Activated CD8-positive, alpha-beta memory T cell treated with anti-CD3 and anti-CD28 coated beads for 1 hour (primary cell): ENCODE measurements at regions not wholly inside any gene's neighbourhood (a gene's known extent, or its start where the extent isn't known, plus 50 kb on each side); places are given as distances from the start of the nearest gene placed in this dataset.

Experiments
- DNase-seq, 2 donors: peaks; one replicate each; pipeline ENCODE4 v3.0.0-alpha.2; 2020; ENCODE audit warnings: low read depth in 1 of 2; ENCODE audit errors: extremely low read depth in 1 of 2

DNA sequence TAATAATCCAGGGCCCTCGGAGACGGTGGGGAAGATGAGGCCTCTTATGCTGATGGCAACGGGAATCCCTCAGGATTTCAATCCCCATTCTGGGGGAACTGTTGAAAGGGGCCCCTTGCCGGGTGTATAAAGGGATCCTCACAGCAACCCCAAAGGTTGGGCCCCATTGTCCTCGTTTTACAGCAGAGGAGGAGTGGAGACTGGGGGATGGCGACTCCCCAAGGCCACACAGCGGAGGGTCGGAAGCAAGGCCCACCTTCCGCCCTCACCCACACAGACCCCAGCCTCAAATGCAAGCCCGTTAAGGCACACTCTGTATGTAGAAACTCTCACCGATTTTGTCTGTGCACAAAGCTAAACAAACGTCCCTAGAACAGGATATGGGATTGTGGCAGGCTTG, 327.9 kb upstream of the DIO3 start:
- DNase-seq: no peak

DNA sequence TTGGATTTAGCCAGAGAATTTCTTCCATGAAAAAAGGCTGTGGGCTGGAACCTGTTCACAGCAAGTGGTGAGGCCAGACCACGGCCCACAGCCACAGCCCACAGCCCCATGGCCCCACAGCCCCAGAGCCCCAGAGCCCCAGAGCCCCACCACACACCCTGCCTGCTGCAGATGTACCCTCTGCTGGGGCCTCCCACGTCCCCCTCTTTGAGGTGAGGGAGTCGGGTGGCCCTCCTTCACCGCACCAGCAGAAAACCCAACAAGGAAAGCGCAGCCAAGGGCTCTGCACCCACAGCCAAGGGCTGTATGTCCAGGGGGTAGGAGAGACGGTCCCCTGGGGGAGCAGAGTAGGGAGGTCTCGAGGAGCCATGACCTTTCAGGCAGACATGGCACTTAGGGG, 327.5 kb upstream of the DIO3 start:
- no peak for DNase-seq

DNA sequence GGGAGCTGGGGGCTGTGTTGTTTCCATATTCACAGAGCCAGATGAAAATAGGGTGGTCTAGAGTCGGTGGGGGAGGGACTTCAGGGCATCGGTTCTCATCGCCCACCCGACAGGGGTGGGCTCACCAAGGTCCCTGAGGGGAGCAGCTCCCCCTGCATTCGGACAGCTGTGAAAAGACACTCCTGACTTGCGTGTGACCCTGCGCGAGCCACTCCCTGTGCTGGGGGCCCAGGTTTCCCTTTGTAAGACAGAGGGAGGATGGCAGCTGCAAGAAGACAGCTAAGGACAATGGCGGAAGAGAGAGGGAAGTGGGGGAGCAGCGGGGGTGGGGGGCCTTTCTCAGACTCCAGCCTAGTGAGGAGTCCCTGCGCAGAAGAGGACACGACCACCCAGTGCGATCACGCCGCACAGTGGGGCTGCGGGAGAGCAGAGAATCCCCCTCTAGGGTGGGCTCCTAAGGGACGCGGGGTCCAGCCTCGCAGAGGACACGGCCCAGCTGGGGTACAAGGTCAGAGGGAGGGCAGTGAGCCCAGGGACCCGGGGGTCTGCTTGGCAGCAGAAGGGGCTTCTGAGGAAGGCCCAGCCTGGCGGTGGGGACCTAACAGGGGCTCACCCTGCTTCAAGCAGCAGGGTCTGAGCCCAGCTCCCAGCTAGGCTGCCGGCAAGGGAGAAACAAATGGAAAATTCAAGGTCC, 326.9 kb upstream of the DIO3 start:
- no peak for DNase-seq

DNA sequence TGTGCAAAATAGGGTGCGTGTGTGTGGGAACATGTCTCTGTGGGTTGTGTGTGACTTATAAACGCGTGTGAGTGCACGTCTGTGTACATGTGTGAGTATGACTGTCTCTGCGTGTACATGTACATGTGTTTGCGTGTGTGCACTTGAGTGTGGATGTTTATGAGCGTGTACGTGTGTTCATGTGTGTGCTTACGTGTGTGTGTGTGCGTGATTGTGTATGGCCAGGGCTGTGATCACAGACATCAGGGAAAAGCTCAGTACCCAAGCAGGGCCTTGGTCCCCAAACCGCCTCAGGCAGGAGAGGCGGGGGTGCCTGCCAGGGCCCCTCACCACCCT, 326.3 kb upstream of the DIO3 start:
- no peak for DNase-seq

DNA sequence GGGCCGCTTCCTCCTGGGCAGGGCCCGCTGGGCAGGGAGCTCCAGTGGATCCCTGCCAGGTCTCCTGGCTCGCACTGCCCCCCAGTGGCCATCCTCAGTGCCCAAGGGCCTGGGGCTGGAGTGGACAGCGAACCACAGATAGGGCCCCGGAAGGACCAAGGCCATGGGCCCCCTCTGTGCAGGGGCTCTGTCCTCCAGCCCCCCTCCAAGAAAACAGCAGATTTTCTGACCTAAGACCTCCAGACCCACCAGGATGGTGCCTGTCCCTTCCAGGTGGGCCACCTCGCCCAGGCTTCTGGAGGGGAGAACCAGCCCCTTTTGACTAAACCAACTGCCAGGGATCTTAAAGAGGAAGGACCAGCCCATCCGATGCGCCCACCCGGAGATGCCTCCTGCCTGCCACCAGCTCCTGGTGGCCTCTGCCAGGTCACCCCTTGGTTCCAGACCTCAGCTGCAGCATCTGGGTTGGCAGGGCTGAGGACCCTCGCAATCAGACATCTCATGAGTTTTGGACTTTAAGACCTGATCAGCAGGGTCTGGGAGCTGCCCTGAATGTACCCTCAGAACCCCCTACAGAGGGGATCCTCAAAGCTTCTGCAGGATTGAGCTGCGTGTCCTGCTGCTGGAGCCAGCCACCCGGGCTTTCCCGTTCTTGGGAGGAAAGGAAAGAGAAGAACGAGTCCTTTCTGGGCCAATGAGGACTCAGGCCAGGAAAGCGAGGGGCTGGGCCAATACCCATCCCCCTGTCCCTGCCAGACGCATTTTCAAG, 325.8 kb upstream of the DIO3 start:
- DNase-seq: no peak

DNA sequence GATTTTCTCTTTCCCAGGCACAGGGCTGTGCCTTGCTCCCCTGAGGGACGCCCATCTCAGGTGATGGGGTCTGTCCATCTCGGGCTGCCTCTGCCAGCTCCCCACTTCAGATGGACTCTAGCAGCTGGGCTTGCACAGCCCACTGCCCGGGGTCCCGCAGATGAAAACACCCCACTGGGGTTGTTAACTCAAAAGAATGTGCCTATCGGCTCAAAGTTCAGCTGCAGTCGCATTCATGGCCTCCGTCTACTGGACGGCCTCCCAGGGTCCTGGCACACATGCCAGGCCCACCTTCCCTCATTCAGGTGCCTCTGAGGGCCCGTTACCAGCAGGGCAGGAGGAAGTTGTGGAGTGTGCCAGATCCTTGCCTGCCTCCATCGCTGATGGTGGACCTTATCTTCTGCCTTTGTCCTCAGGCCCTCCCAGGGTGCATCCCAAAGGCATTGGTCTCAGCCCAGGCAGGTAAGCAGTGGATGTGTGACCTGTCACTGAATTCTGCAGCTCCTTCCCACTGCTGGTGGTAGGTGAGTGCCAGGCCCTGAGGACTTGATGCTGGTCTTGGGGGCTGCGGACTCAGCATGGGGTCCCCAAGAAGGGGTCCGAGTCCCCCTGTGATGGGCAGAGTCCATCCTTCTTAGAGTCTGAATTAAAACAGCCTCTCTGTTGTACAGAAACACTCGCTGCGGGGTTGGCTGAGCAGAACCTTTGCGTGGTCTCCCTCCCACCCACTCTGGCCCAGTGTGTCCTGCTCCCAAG, 324.6 kb upstream of the DIO3 start:
- no peak for DNase-seq

DNA sequence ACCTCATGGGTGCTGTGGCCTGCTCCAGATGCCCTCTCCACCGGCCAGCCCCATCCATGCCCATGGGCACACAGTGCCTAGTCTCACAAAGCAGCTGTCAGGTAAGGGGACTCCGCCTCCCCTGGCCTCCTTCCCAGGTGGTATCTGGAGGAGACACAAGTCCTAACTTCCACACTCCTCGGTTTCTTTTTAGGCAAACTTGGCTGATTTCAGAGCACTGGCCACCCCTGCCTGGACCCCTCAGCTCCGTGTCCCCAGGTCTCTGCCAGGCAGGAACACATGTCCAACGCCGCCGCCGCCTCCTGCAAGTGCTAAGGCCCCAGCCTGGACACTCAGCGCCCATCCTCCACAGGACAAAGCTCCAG, 324.1 kb upstream of the DIO3 start:
- no peak for DNase-seq

DNA sequence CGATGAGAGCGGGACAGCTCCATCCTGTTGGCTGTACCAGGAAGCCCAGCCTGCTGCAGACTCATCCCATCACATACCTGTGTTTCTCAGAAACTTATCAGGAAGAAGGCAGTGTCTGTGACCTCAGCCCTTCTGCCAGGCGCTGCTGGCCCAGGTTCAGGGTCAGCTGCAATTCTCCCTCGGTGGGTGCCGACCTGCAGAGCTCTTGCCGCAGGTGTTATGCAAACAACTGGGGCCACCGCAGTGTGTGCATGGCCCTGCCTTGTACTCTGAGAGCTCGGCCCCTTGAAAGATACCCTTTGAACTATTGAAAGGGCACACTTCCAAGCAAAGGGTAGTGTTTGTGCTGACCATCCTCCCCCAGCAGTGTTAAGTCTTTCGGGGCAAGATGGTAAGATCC, 322.2 kb upstream of the DIO3 start:
- DNase-seq: no peak

DNA sequence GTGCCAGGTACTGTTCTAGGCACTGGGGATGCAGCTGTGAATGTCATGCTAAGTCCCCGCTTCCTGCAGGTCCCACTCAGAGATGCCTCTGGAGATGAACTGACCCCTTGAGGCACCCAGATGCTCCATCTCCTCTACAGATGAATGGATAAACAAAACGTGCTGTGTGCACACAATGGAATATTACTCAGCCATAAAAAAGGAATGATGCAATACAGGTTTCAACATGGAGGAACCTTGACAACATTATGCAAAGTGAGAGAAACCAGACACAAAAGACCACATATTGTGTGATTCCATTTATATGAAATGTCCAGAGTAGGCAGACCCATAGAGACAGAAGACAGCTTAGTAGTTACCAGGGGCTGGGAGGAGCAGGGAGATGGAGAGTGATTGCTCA, 320.1 kb upstream of the DIO3 start:
- DNase-seq: no peak

DNA sequence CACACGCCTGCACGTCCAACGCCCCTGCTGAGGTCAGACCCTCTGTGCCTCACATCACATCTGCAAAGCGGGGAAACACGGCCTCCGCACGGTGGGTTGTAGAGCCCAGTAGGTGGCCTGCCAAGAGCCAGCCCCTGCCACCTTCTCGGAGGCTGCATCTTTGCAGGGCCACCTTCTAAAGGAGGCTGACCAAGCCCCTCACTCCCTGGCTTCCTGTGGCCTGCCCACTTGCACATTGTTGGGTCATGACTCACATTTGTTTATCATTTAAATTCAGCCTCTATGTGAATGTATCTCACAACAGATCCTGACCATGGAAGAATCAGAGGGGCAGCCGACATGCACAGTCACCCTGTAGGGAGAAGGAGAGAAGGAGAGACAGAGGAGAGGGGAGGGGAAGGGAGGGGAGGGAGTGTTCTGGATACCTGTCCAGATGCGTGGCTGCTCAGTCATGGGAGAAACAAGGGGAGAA, 319.5 kb upstream of the DIO3 start:
- no peak for DNase-seq

DNA sequence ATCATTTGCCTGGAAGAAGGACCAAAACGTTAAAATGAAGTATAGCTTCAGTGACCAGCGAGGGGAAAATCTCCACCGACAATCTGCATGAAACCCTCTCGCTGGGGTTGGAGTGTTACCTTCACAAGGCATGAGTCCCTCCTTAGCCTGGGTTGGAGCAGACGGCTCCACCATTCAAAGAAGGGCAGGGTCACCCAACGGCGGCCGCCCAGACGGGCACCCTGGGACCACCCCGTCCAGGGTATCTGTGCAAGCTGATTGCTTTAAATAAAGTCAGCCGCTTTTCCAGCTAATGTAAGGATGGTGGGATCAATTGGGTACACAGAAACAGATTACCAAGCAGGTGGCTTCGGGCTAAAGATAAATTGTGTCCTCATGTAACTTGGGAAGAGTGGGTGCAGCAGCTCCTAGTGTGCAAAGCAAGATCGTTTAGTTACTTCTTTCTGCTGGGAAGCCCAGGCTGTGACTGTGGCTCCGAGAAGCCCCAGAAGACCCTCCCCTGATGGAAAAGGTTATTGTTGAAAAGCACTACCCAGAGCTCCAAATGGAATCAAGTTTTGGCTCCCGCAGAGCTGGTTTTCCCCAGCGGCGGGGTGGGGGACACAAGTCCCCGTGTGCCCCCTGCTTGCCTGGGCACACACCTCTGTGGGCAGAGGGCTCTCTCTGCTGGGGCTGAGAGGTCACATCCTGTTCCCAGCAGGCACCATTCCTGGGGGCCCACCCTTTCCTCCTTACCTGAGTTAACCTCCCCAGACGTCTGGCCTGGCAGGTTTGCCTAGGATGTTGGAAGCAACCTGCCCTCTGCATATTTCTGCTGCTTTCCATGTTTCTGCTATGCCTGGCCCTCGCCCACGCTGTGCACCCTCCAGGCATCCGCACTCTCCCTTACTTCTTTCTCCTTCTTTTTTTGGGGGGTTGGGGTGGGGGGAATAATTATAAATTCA, 318.6 kb upstream of the DIO3 start:
- no peak for DNase-seq

DNA sequence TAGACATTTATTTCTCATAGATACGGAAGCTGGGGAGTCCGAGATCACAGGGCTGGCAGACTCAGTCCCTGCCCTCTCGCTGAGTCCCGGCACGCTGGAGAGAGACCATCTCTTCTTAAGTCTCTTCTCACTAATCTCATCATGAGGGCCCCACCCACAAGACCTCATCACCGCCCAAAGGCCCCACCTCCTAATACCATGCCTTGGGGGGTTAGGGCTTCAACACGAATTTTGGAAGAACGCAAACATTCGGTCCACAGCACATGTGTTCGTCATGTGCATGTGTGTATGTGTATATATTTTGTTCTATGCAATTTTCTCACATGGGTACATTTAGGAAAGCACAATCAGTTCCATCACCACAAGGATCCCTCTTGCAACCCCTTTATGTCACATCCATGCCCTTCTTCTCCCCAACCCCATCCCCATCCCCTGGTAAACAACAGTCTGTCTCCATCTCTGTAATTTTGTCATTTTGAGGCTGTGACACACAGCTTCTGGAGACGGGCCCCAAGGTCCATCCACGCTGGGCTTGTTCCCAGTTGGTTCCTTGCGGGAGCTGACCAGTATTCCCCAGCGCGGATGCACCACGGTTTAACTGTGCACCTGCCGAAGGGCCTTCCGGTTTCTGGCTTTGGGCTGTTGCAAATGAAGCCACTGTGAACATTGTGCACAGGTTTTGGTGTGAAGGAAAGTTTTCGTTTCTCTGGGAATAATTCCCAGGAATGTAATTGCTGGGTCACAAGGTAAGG, 317.5 kb upstream of the DIO3 start:
- DNase-seq: no peak

DNA sequence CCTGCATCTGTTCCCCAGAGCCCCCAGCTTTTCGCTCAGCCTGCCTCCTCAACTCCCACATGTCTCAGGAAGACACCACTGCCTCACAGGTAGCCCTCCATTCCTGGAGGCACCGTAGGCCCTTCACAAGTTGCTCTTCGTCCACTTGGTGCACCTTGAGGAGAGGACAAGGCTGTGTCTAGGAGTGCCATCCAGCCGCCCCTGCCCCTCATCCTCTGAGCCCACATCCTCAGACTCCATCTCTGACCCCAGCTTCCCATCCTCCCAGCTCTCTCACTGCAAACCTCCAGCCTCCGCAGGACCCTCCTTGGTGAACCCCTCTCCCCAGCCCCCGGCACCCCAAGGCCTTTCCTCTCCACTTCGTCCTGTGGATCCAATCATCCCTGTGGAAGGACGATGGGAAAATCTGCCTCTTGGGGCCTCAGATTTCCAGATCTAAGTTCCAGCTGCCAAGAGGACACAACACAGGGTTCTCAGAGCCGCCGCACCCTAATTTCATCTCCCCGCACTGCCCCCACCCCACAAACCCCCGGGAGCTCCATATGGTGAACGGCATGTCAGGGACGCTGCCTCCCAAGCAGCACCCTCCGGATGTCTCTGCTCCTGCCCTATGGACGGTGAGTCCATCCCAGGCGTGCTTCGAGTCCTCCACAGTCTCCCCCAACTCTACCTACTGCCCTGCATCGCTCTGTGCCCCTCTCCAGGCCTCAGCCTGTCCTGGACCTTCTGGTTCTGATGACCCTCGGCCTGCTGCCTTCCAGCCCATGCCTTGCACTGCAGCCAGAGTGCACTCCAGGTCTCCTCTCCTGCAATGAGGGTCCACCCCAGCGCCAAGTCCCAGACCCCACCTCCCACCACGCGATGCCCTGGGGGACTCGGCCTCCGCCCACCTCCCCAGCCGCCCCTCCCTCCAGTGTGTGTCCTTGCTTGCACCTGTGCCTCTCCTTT, 314.1 kb upstream of the DIO3 start:
- no peak for DNase-seq

DNA sequence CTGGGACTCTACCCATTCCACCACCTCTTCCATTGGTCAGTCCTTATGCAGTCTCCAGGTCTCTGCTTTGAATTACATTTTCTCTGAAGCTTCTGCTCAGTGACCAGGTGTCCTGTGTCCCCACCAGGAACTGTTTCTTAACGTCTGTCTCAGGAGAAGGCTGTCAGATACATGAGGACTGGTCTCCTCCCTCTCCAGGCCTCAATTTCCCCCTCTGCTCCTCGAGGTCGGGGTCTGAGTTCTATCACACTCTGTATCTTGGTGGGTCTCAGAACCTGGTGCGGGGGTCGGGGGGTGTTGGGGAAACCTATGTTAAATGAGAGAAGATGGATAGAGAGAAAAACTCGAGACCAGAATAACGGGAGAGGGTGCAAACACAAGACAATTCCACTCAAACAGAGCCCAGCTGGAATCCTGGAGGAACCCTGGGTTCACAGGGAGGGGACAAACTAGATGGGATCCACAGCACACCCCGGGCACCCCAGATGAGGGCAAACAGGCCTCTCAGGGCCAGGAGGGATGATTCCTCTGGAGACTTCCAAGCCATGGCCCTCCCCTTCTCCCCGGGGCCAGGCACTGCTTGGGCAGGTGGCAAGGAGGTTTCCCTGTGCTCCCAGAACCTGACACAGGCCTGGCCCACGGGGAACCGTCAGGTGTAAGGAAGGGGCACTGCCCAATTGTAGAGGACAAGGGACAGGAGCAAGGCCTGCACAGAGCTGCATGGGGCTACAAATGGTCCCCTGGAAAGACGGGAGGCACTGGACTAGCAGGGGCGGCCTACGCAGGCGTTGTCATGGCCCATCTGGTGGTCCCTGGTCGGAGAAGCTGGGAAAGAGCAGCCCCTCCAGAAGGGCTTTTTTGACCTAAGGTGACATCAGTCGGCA, 313.2 kb upstream of the DIO3 start:
- no peak for DNase-seq

DNA sequence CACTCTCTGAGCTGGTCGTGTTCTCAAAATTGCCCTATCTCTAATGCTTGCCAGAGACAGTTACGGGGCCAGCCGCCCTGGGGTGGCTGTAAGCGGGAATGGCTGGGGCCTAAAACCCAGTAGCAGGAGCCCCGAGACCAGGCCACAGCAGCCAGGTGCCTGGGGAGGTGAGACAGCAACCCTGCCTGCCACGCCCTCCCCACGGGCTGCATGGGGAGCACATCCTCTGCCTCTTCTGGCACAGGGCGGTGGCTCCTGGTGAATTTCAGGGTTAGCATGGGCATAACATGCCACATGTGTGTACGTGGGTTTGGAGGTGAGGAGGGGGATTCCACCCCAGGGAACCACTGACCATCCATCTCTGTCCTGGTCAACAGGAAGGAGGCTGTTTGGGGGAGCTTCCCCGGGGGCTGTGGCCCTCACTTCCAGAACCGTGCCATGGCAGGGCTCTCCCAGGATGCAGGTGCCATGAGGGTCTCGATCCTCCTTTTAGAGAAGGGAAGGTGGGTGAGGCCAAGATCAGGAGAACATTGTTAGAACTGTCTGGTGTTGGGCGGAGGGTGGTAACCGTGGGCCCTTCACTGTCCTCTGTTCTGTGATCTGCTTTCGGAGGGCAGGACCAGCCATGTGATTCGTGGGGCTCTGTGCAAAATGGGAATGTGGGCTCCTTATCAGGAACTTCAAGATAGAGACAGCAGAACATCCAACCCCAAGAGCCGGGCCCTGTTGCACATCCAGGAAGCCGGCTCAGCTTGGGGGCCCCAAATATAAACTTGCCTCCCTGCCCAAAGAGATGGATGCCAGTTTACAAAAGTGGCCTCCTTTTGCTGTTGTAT, 312.2 kb upstream of the DIO3 start:
- DNase-seq: no peak

DNA sequence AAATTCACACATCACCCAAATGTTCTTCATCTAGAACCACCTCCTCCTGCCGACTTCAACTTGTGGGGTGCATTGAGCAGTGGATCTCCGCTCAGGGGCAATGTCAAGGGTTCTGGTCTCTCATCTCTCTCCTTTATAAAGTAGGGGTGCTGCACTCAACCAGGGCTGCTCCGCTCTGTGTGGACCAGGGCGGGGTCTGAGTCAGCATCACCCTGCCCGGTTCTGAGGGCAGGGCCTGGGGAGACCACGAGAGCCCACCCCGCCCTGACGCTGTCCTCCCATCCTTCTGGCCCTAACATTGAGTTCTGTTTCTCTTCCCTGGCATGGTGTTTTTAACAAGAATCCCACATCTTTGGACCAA, 311.6 kb upstream of the DIO3 start:
- no peak for DNase-seq

DNA sequence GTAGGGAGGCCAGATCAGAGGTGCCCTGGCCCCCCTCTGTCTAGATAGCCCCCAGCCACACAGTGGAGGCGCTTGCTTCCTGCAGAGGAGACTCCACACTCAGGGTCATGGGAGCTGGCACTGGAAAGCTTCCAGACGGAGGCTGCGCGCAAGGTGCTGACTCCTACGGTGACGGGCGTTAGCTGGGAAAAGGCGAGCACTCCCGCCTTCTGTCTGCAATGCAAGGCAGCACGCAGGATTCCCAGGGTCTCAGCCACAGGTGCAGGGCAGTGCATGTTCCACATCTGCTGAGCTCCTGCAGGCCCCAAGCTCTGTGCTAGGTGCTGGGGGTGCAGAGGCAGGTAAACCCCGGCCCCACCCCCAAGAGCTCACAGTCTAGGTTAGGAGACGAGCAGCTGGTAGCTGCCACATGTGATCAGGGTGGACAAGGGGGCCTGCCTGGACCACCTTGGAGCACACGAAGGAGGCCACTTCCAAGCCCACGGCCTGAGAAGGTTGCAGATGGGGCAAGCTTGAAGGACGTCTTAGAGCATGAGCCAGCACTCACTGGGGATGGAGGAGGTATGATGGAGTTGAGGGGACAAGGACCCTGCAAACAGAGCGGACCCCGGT, 310.9 kb upstream of the DIO3 start:
- DNase-seq: no peak
